Thymus (tissue), 11 donors: ENCODE measurements at regions not wholly inside any gene's neighbourhood (a gene's known extent, or its start where the extent isn't known, plus 50 kb on each side); places are given as distances from the start of the nearest gene placed in this dataset.

ENCODE experiments used
- DNase-seq, 9 donors: peaks; one replicate each; pipeline ENCODE4 v3.0.0-alpha.2; 2013; ENCODE audit warnings: low spot score in 9 of 9, low read depth in 6 of 9, missing footprints in 1 of 9
- H3K27ac ChIP-seq, 2 donors: one replicate each; pipeline ENCODE4 v1.5.1; 2013; ENCODE audit warnings: control low read depth in 1 of 2, low read depth in 1 of 2, low read length in 1 of 2, mild to moderate bottlenecking in 1 of 2, moderate library complexity in 1 of 2
- H3K27me3 ChIP-seq, 2 donors: one replicate each; pipeline ENCODE4 v1.5.1; 2013; ENCODE audit warnings: low read length in 1 of 2; ENCODE audit not compliant: control insufficient read depth in 2 of 2, insufficient read depth in 1 of 2
- H3K36me3 ChIP-seq, 2 donors: one replicate each; pipeline ENCODE4 v1.5.1; 2013; ENCODE audit warnings: low read length in 1 of 2, mild to moderate bottlenecking in 1 of 2, moderate library complexity in 1 of 2; ENCODE audit not compliant: control insufficient read depth in 2 of 2, insufficient read depth in 2 of 2
- H3K4me1 ChIP-seq, 2 donors: one replicate each; pipeline ENCODE4 v1.5.1; 2013; ENCODE audit warnings: low read length in 2 of 2; ENCODE audit not compliant: control insufficient read depth in 2 of 2, insufficient read depth in 2 of 2
- H3K4me3 ChIP-seq, 2 donors: one replicate each; pipeline ENCODE4 v1.5.1; 2013; ENCODE audit warnings: low read length in 2 of 2, control low read depth in 1 of 2, mild to moderate bottlenecking in 1 of 2
- H3K9me3 ChIP-seq, 2 donors: one replicate each; pipeline ENCODE4 v1.5.1; 2013; ENCODE audit warnings: low read length in 1 of 2, mild to moderate bottlenecking in 1 of 2; ENCODE audit not compliant: control insufficient read depth in 2 of 2, insufficient read depth in 1 of 2
- WGBS: extraction: QIAGEN DNeasy Blood & Tissue Kit; methylation state at CpG from one replicate; pipeline ENCODE4 v1.1.7; 2013; 5-methylcytosine and 5-hydroxymethylcytosine counted together
- donor health status: healthy.

GRCh38 chr17:33545124-33545523 is 252.0 kb upstream of the ASIC2 start:
- Histone ChIP-seq H3K4me1 (no peaks in the 10 kb centered on the region), H3K36me3 (no peaks in the 10 kb centered on the region), H3K27me3 (no peaks in the 10 kb centered on the region), H3K9me3 (no peaks in the 10 kb centered on the region), H3K4me3 (no peak overlapping the region), H3K27ac (no peak overlapping the region)
- no peak for DNase-seq
- 93% methylated on average over 4 of the region's 4 CpGs for WGBS

GRCh38 chr17:33550261-33550660 is 257.2 kb upstream of the ASIC2 start:
- Histone ChIP-seq H3K27me3 (no peaks in the 10 kb centered on the region), H3K36me3 (no peaks in the 10 kb centered on the region), H3K4me3 (no peak overlapping the region), H3K4me1 (no peaks in the 10 kb centered on the region), H3K9me3 (no peaks in the 10 kb centered on the region), H3K27ac (no peak overlapping the region)
- 89% methylated on average over 4 of the region's 4 CpGs for WGBS
- no peak for DNase-seq

GRCh38 chr17:33551075-33551474 is 258.0 kb upstream of the ASIC2 start:
- Histone ChIP-seq H3K27ac (no peak overlapping the region), H3K27me3 (no peaks in the 10 kb centered on the region), H3K4me3 (no peak overlapping the region), H3K9me3 (no peaks in the 10 kb centered on the region), H3K36me3 (no peaks in the 10 kb centered on the region), H3K4me1 (no peaks in the 10 kb centered on the region)
- no peak for DNase-seq
- 93% methylated on average over 5 of the region's 5 CpGs for WGBS

- no peaks in the 10 kb centered on the region for H3K27me3 ChIP-seq
- H3K4me3 ChIP-seq, result no peak overlapping the region
- no peak overlapping the region for H3K27ac ChIP-seq
- no peaks in the 10 kb centered on the region for H3K4me1 ChIP-seq
- DNase-seq, result no peak
- no peaks in the 10 kb centered on the region for H3K36me3 ChIP-seq
- WGBS, result 60% methylated on average over 6 of the region's 6 CpGs
- H3K9me3 ChIP-seq, result no peaks in the 10 kb centered on the region
Observed at GRCh38 chr17:33551911-33552310, 258.8 kb upstream of the ASIC2 start.

- Histone ChIP-seq H3K27ac (no peak overlapping the region), H3K4me3 (no peak overlapping the region), H3K27me3 (no peaks in the 10 kb centered on the region), H3K9me3 (no peaks in the 10 kb centered on the region), H3K4me1 (no peaks in the 10 kb centered on the region), H3K36me3 (no peaks in the 10 kb centered on the region)
- WGBS, result 57% methylated on average over 5 of the region's 5 CpGs
- DNase-seq, result no peak
Observed at GRCh38 chr17:33560165-33560564, 267.1 kb upstream of the ASIC2 start.

GRCh38 chr17:33560871-33561270 is 267.8 kb upstream of the ASIC2 start:
- no peaks in the 10 kb centered on the region for H3K9me3 ChIP-seq
- 95% methylated on average over 3 of the region's 3 CpGs for WGBS
- DNase-seq, result no peak
- no peak overlapping the region for H3K27ac ChIP-seq
- no peaks in the 10 kb centered on the region for H3K27me3 ChIP-seq
- no peaks in the 10 kb centered on the region for H3K36me3 ChIP-seq
- no peak overlapping the region for H3K4me3 ChIP-seq
- H3K4me1 ChIP-seq, result no peaks in the 10 kb centered on the region

- no peaks in the 10 kb centered on the region for H3K36me3 ChIP-seq
- no peaks in the 10 kb centered on the region for H3K9me3 ChIP-seq
- H3K27me3 ChIP-seq, result no peaks in the 10 kb centered on the region
- no peak overlapping the region for H3K27ac ChIP-seq
- 71% methylated on average over 11 of the region's 11 CpGs for WGBS
- H3K4me1 ChIP-seq, result no peaks in the 10 kb centered on the region
- DNase-seq, result no peak
- no peak overlapping the region for H3K4me3 ChIP-seq
Observed at GRCh38 chr17:33561569-33562334, 268.7 kb upstream of the ASIC2 start.

- H3K4me3 ChIP-seq, result no peak overlapping the region
- WGBS, result 69% methylated on average over 1 of the region's 1 CpG
Observed at GRCh38 chr17:33562792-33563191, 269.7 kb upstream of the ASIC2 start.

GRCh38 chr17:33564146-33564545 is 271.1 kb upstream of the ASIC2 start:
- Histone ChIP-seq H3K4me1 (no peaks in the 10 kb centered on the region), H3K27me3 (no peaks in the 10 kb centered on the region), H3K4me3 (no peak overlapping the region), H3K36me3 (no peaks in the 10 kb centered on the region), H3K27ac (no peak overlapping the region), H3K9me3 (no peaks in the 10 kb centered on the region)
- 88% methylated on average over 3 of the region's 3 CpGs for WGBS
- no peak for DNase-seq

More at GRCh38 chr17:33562792-33563191, 269.7 kb upstream of the ASIC2 start:
- H3K27ac ChIP-seq, result no peak overlapping the region
- no peaks in the 10 kb centered on the region for H3K9me3 ChIP-seq
- H3K36me3 ChIP-seq, result no peaks in the 10 kb centered on the region
- H3K27me3 ChIP-seq, result no peaks in the 10 kb centered on the region
- DNase-seq, result no peak
- H3K4me1 ChIP-seq, result no peaks in the 10 kb centered on the region
